HepG2 (cell line): ENCODE measurements at regions not wholly inside any gene's neighbourhood (a gene's known extent, or its start where the extent isn't known, plus 50 kb on each side); places are given as distances from the start of the nearest gene placed in this dataset.

Source experiments
- CREB1 ChIP-seq, 2 experiments: fragments of 450-650 bp in 1 of 2; IDR thresholded peaks; 2 replicates each; pipeline ENCODE4 v1.6.1; 2016 to 2017; ENCODE audit warnings: control low read depth in 1 of 2, mild to moderate bottlenecking in 1 of 2, missing compliant biosample characterization in 1 of 2, missing genetic modification characterization in 1 of 2
- CTCF ChIP-seq: sonication (generic); formaldehyde crosslinking; IDR thresholded peaks from 2 replicates; pipeline ENCODE4 v1.5.0; 2020; ENCODE audit warnings: mild to moderate bottlenecking, missing genetic modification reagents, moderate library complexity
- E2F1 ChIP-seq: sonication (generic); formaldehyde crosslinking; IDR thresholded peaks from 2 replicates; pipeline ENCODE4 v1.5.0; 2020; ENCODE audit warnings: missing genetic modification reagents
- ESRRA ChIP-seq: sonication (generic); formaldehyde crosslinking; IDR thresholded peaks from 2 replicates; pipeline ENCODE4 v1.5.1; 2020; ENCODE audit warnings: mild to moderate bottlenecking, low read depth, missing genetic modification reagents
- MED1 ChIP-seq: sonication (generic); formaldehyde crosslinking; IDR thresholded peaks from 2 replicates; pipeline ENCODE4 v1.4.0; 2020; ENCODE audit warnings: missing genetic modification reagents
- POGK ChIP-seq: sonication (generic); formaldehyde crosslinking; conservative IDR thresholded peaks from 2 replicates; pipeline ENCODE4 v1.8.0; 2022; ENCODE audit warnings: mild to moderate bottlenecking, moderate library complexity, missing genetic modification reagents
- POLR2A ChIP-seq, 2 experiments: IDR thresholded peaks; 2 replicates each; pipeline ENCODE4 v1.6.1; 2011; ENCODE audit warnings: low read depth in 2 of 2, low read length in 2 of 2, mild to moderate bottlenecking in 1 of 2, moderate library complexity in 1 of 2; ENCODE audit not compliant: insufficient read depth in 1 of 2
- TOPORS ChIP-seq: sonication (generic); formaldehyde crosslinking; IDR thresholded peaks from 2 replicates; pipeline ENCODE4 v1.8.0; 2023; ENCODE audit warnings: mild to moderate bottlenecking, missing genetic modification reagents
- ZBTB37 ChIP-seq: sonication (generic); formaldehyde crosslinking; IDR thresholded peaks from 2 replicates; pipeline ENCODE4 v1.4.0; 2020; ENCODE audit warnings: mild to moderate bottlenecking, missing genetic modification reagents
- ZBTB43 ChIP-seq: sonication (generic); formaldehyde crosslinking; conservative IDR thresholded peaks from 2 replicates; pipeline ENCODE4 v1.4.0; 2020; ENCODE audit warnings: missing genetic modification reagents

GRCh38 chr13:85610024-85610423, 189.2 kb downstream of the SLITRK6 start:
- TF ChIP-seq ZBTB43 (no peak), CTCF (CRISPR knock-in tag) (no peak), TOPORS (CRISPR knock-in tag) (no peak), MED1 (CRISPR knock-in tag) (no peak), E2F1 (CRISPR knock-in tag) (no peak), ESRRA (CRISPR knock-in tag) (no peak), POLR2A (IDR thresholded peaks at IDR 0.05; ENCODE audit: insufficient read depth in 1 of 2, low read depth in 2 of 2, low read length in 2 of 2) (no peak), POGK (CRISPR knock-in tag) (no peak), ZBTB37 (CRISPR knock-in tag) (no peak), CREB1 (IDR thresholded peaks at IDR 0.05) (no peak), CREB1 (CRISPR knock-in tag; IDR thresholded peaks at IDR 0.05) (no peak)
